Neural progenitor cell (in vitro differentiated cells): ENCODE measurements at regions not wholly inside any gene's neighbourhood (a gene's known extent, or its start where the extent isn't known, plus 50 kb on each side); places are given as distances from the start of the nearest gene placed in this dataset.

Source experiments
- DNase-seq: peaks from one replicate; pipeline ENCODE4 v3.0.0-alpha.2; 2016; ENCODE audit warnings: low spot score
- H2AFZ ChIP-seq: fragments of 200-600 bp; sonication (generic); replicated peaks from 2 replicates; pipeline ENCODE4 v1.6.1; 2016; ENCODE audit warnings: antibody characterized with exemption
- H3F3A ChIP-seq: fragments of 200-600 bp; sonication (generic); 2 replicates; pipeline ENCODE4 v1.6.1; 2016; ENCODE audit warnings: antibody characterized with exemption, low read depth
- H3K27ac ChIP-seq: fragments of 200-600 bp; sonication (generic); 2 replicates; pipeline ENCODE4 v1.5.1; 2016; ENCODE audit warnings: mild to moderate bottlenecking
- H3K27me3 ChIP-seq: fragments of 200-600 bp; sonication (generic); 2 replicates; pipeline ENCODE4 v1.6.1; 2016; ENCODE audit warnings: mild to moderate bottlenecking, moderate library complexity
- H3K36me3 ChIP-seq: fragments of 200-600 bp; sonication (generic); 2 replicates; pipeline ENCODE4 v1.5.1; 2016
- H3K4me1 ChIP-seq: fragments of 200-600 bp; sonication (generic); 2 replicates; pipeline ENCODE4 v1.6.1; 2016; ENCODE audit warnings: mixed run types
- H3K4me2 ChIP-seq: fragments of 200-600 bp; sonication (generic); 2 replicates; pipeline ENCODE4 v1.6.1; 2016
- H3K4me3 ChIP-seq: fragments of 200-600 bp; sonication (generic); 2 replicates; pipeline ENCODE4 v1.5.1; 2016
- H3K79me2 ChIP-seq: fragments of 200-600 bp; sonication (generic); 2 replicates; pipeline ENCODE4 v1.6.1; 2016; ENCODE audit warnings: low read depth
- H3K9ac ChIP-seq: fragments of 200-600 bp; sonication (generic); 2 replicates; pipeline ENCODE4 v1.6.1; 2016
- H3K9me3 ChIP-seq: fragments of 200-600 bp; sonication (generic); 2 replicates; pipeline ENCODE4 v1.5.1; 2016; ENCODE audit warnings: low read depth
- H4K20me1 ChIP-seq: fragments of 200-600 bp; sonication (generic); 2 replicates; pipeline ENCODE4 v1.6.1; 2016; ENCODE audit warnings: low read depth
- H3K27ac Mint-ChIP-seq: 3 replicates; pipeline ENCODE4 v1.8.0; 2021; ENCODE audit warnings: mixed read lengths
- H3K27me3 Mint-ChIP-seq: 2 replicates; pipeline ENCODE4 v1.8.0; 2022; ENCODE audit warnings: low read depth, mild to moderate bottlenecking, inconsistent platforms, moderate library complexity, mixed read lengths; ENCODE audit not compliant: insufficient read depth
- H3K36me3 Mint-ChIP-seq: 3 replicates; pipeline ENCODE4 v1.8.0; 2021; ENCODE audit warnings: mixed read lengths
- H3K4me1 Mint-ChIP-seq: 3 replicates; pipeline ENCODE4 v1.8.0; 2021; ENCODE audit warnings: mixed read lengths
- H3K4me3 Mint-ChIP-seq: 3 replicates; pipeline ENCODE4 v1.8.0; 2021; ENCODE audit warnings: mild to moderate bottlenecking, moderate library complexity, mixed read lengths
- H3K9me3 Mint-ChIP-seq: 3 replicates; pipeline ENCODE4 v1.8.0; 2020; ENCODE audit warnings: mixed read lengths
- CTCF ChIP-seq: fragments of 200-600 bp; sonication (generic); IDR thresholded peaks from 2 replicates; pipeline ENCODE4 v1.5.1; 2017; ENCODE audit warnings: antibody characterized with exemption, mild to moderate bottlenecking
- EZH2 ChIP-seq: fragments of 200-600 bp; sonication (generic); IDR thresholded peaks from 2 replicates; pipeline ENCODE4 v1.6.1; 2017; ENCODE audit warnings: antibody characterized with exemption, mild to moderate bottlenecking, moderate library complexity
- EZH2phosphoT487 ChIP-seq: fragments of 200-600 bp; sonication (generic); IDR thresholded peaks from 2 replicates; pipeline ENCODE4 v1.6.1; 2017; ENCODE audit warnings: antibody characterized with exemption

GRCh38 chr7:15863951-15864625, 177.6 kb upstream of the MEOX2 start:
- Histone ChIP-seq H3F3A (no peaks in the 10 kb centered on the region), H2AFZ (no peak overlapping the region), H3K9me3 (no peaks in the 10 kb centered on the region), H3K4me1 (no peaks in the 10 kb centered on the region), H3K27me3 (no peaks in the 10 kb centered on the region), H3K9ac (no peak overlapping the region), H3K36me3 (no peaks in the 10 kb centered on the region), H4K20me1 (no peaks in the 10 kb centered on the region), H3K79me2 (no peaks in the 10 kb centered on the region), H3K27ac (no peak overlapping the region), H3K4me3 (no peak overlapping the region), H3K4me2 (no peak overlapping the region)
- no peak for DNase-seq
- H3K36me3 Mint-ChIP-seq, result no peaks in the 10 kb centered on the region
- H3K4me3 Mint-ChIP-seq, result no peak overlapping the region
- no peak for TF ChIP-seq EZH2phosphoT487
- no peak for TF ChIP-seq EZH2
- no peak for TF ChIP-seq CTCF
- H3K27ac Mint-ChIP-seq, result no peak overlapping the region
- peaks cover 2% of the 10 kb centered on the region for H3K9me3 Mint-ChIP-seq
- H3K27me3 Mint-ChIP-seq, result no peaks in the 10 kb centered on the region
- H3K4me1 Mint-ChIP-seq, result no peaks in the 10 kb centered on the region

GRCh38 chr7:15862781-15863165, 176.3 kb upstream of the MEOX2 start:
- TF ChIP-seq CTCF (no peak), EZH2 (no peak), EZH2phosphoT487 (no peak)
- H3K27ac Mint-ChIP-seq, result no peak overlapping the region

GRCh38 chr7:15862016-15862780, 175.7 kb upstream of the MEOX2 start:
- H2AFZ ChIP-seq, result no peak overlapping the region
- no peaks in the 10 kb centered on the region for H3K27me3 ChIP-seq
- TF ChIP-seq EZH2, result no peak
- no peak for TF ChIP-seq EZH2phosphoT487
- no peak for TF ChIP-seq CTCF
- no peaks in the 10 kb centered on the region for H3K4me1 Mint-ChIP-seq
- H3K27ac ChIP-seq, result no peak overlapping the region
- no peaks in the 10 kb centered on the region for H3K36me3 ChIP-seq
- no peaks in the 10 kb centered on the region for H3K79me2 ChIP-seq
- H4K20me1 ChIP-seq, result no peaks in the 10 kb centered on the region
- H3K9ac ChIP-seq, result no peak overlapping the region
- no peak overlapping the region for H3K27ac Mint-ChIP-seq
- no peaks in the 10 kb centered on the region for H3F3A ChIP-seq
- H3K9me3 ChIP-seq, result no peaks in the 10 kb centered on the region
- H3K4me2 ChIP-seq, result no peak overlapping the region
- peaks cover 2% of the 10 kb centered on the region for H3K27me3 Mint-ChIP-seq
- DNase-seq, result no peak
- H3K4me1 ChIP-seq, result no peaks in the 10 kb centered on the region
- H3K4me3 Mint-ChIP-seq, result no peak overlapping the region
- H3K9me3 Mint-ChIP-seq, result peaks cover 6% of the 10 kb centered on the region
- no peaks in the 10 kb centered on the region for H3K36me3 Mint-ChIP-seq
- H3K4me3 ChIP-seq, result no peak overlapping the region

More at GRCh38 chr7:15862781-15863165, 176.3 kb upstream of the MEOX2 start:
- DNase-seq, result no peak
- H3K27me3 Mint-ChIP-seq, result peaks cover 2% of the 10 kb centered on the region
- no peaks in the 10 kb centered on the region for H3K9me3 ChIP-seq
- peaks cover 4% of the 10 kb centered on the region for H3K9me3 Mint-ChIP-seq
- no peaks in the 10 kb centered on the region for H3K36me3 ChIP-seq
- no peaks in the 10 kb centered on the region for H3K27me3 ChIP-seq
- H3K4me3 Mint-ChIP-seq, result no peak overlapping the region
- H3K4me3 ChIP-seq, result no peak overlapping the region
- no peaks in the 10 kb centered on the region for H3K4me1 Mint-ChIP-seq
- no peaks in the 10 kb centered on the region for H3K79me2 ChIP-seq
- H3K27ac ChIP-seq, result no peak overlapping the region
- H3K4me2 ChIP-seq, result no peak overlapping the region
- no peaks in the 10 kb centered on the region for H3K4me1 ChIP-seq
- H2AFZ ChIP-seq, result no peak overlapping the region
- no peaks in the 10 kb centered on the region for H4K20me1 ChIP-seq
- no peak overlapping the region for H3K9ac ChIP-seq
- no peaks in the 10 kb centered on the region for H3K36me3 Mint-ChIP-seq
- no peaks in the 10 kb centered on the region for H3F3A ChIP-seq
